Sigmoid colon (tissue), 6 donors: ENCODE measurements at regions not wholly inside any gene's neighbourhood (a gene's known extent, or its start where the extent isn't known, plus 50 kb on each side); places are given as distances from the start of the nearest gene placed in this dataset.
"Not testable (repeated sequence)": the region's sequence is repeated elsewhere in the genome, so short reads cannot be mapped to it uniquely, and the experiment has no call there.

Experiments used
- DNase-seq: peaks from one replicate; pipeline ENCODE4 v3.0.0-alpha.2; 2019
- H3K27ac ChIP-seq, 4 donors: fragments of 200-600 bp; sonication (generic); one replicate each; pipeline ENCODE4 v1.5.1; 2016 to 2019; ENCODE audit warnings: mild to moderate bottlenecking in 1 of 4
- H3K27me3 ChIP-seq, 3 donors: fragments of 200-600 bp; sonication (generic); one replicate each; pipeline ENCODE4 v1.5.1; 2019; ENCODE audit warnings: mild to moderate bottlenecking in 1 of 3
- H3K36me3 ChIP-seq, 4 donors: fragments of 200-600 bp; sonication (generic); one replicate each; pipeline ENCODE4 v1.5.1; 2016 to 2019
- H3K4me1 ChIP-seq, 4 donors: fragments of 200-600 bp; sonication (generic); one replicate each; pipeline ENCODE4 v1.5.1; 2017 to 2019
- H3K4me3 ChIP-seq, 4 donors: fragments of 200-600 bp; sonication (generic); one replicate each; pipeline ENCODE4 v1.5.1; 2017 to 2019; ENCODE audit warnings: mild to moderate bottlenecking in 2 of 4, moderate library complexity in 1 of 4
- H3K9me3 ChIP-seq, 4 donors: fragments of 200-600 bp in 3 of 4; sonication (generic) in 3 of 4; one replicate each; pipeline versions ENCODE4 v1.5.1 to v1.6.1; 2013 to 2019
- CTCF ChIP-seq, 4 experiments: fragments of 450-650 bp in 3 of 4; fragments of 200-600 bp in 1 of 4; IDR thresholded peaks; one replicate each; pipeline ENCODE4 v1.5.1; 2016 to 2019; ENCODE audit warnings: antibody characterized with exemption in 4 of 4, mild to moderate bottlenecking in 3 of 4, moderate library complexity in 2 of 4
- EP300 ChIP-seq, 4 donors: sonication (generic); formaldehyde crosslinking; IDR thresholded peaks; one replicate each; pipeline ENCODE4 v1.6.1; 2017; ENCODE audit warnings: antibody characterized with exemption in 4 of 4
- POLR2A ChIP-seq, 2 donors: fragments of 450-650 bp; IDR thresholded peaks; one replicate each; pipeline ENCODE4 v1.6.1; 2016; ENCODE audit warnings: antibody characterized with exemption in 2 of 2, mild to moderate bottlenecking in 2 of 2, moderate library complexity in 2 of 2
- POLR2AphosphoS5 ChIP-seq, 4 donors: sonication (generic); formaldehyde crosslinking; IDR thresholded peaks; one replicate each; pipeline ENCODE4 v1.6.1; 2017; ENCODE audit warnings: antibody characterized with exemption in 4 of 4
- WGBS, 2 donors: extraction: QIAGEN DNeasy Blood & Tissue Kit; methylation state at CpG; one replicate each; pipeline ENCODE4 v1.1.7; 2013; 5-methylcytosine and 5-hydroxymethylcytosine counted together
- intact Hi-C: fragments of 100-400 bp; cut with DNase I; formaldehyde crosslinking; loops from one replicate; pipeline ENCODE4 v1.15.1; 2023
- donor health status: healthy with polysubstance abuse.
- donor health status: healthy.

GRCh38 chr6:22173311-22173710 lies 123.5 kb downstream of the PRL start:
- TF ChIP-seq POLR2A (IDR thresholded peaks at IDR 0.05), result no peak
- no peak for TF ChIP-seq EP300 (IDR thresholded peaks at IDR 0.05)
- no peak for TF ChIP-seq POLR2AphosphoS5 (IDR thresholded peaks at IDR 0.05)
- TF ChIP-seq CTCF (IDR thresholded peaks at IDR 0.05), result no peak
- Histone ChIP-seq H3K4me3 (no peak overlapping the region), H3K27me3 (no peaks in the 10 kb centered on the region), H3K27ac (no peak overlapping the region), H3K9me3 (peaks cover 2 to 6% (median 4%) of the 10 kb centered on the region in 4 donors), H3K4me1 (no peaks in the 10 kb centered on the region), H3K36me3 (no peaks in the 10 kb centered on the region)
- intact Hi-C loops, result no loop called here
- DNase-seq, result no peak

- H3K27me3 ChIP-seq, DNase-seq, H3K36me3 ChIP-seq, H3K9me3 ChIP-seq, H3K27ac ChIP-seq, H3K4me1 ChIP-seq, intact Hi-C loops, H3K4me3 ChIP-seq: not testable (repeated sequence)
- 79 to 81% methylated on average over 20 of the region's 20 CpGs for WGBS, 2 donors
Measured at GRCh38 chr6:22180250-22180649, 116.6 kb downstream of the PRL start.

- intact Hi-C loops, result no loop called here
- H3K4me1 ChIP-seq, result no peaks in the 10 kb centered on the region
- H3K9me3 ChIP-seq, result peaks cover 0 to 4% (median 0%) of the 10 kb centered on the region in 4 donors
- DNase-seq, result no peak
- TF ChIP-seq POLR2AphosphoS5 (IDR thresholded peaks at IDR 0.05) (no peak), EP300 (IDR thresholded peaks at IDR 0.05) (no peak), CTCF (IDR thresholded peaks at IDR 0.05) (no peak), POLR2A (IDR thresholded peaks at IDR 0.05) (no peak)
- no peaks in the 10 kb centered on the region for H3K27me3 ChIP-seq
- H3K36me3 ChIP-seq, result peaks cover 0 to 10% (median 0%) of the 10 kb centered on the region in 4 donors
- no peak overlapping the region for H3K27ac ChIP-seq
- no peak overlapping the region for H3K4me3 ChIP-seq
Measured at GRCh38 chr6:22184371-22184770, 112.5 kb downstream of the PRL start.

- intact Hi-C loops, result no loop called here
- TF ChIP-seq EP300 (IDR thresholded peaks at IDR 0.05), result no peak
- TF ChIP-seq CTCF (IDR thresholded peaks at IDR 0.05), result no peak
- no peak for TF ChIP-seq POLR2A (IDR thresholded peaks at IDR 0.05)
- TF ChIP-seq POLR2AphosphoS5 (IDR thresholded peaks at IDR 0.05), result no peak
- no peak for DNase-seq
Measured at GRCh38 chr6:22189946-22190345, 106.9 kb downstream of the PRL start.

DNA sequence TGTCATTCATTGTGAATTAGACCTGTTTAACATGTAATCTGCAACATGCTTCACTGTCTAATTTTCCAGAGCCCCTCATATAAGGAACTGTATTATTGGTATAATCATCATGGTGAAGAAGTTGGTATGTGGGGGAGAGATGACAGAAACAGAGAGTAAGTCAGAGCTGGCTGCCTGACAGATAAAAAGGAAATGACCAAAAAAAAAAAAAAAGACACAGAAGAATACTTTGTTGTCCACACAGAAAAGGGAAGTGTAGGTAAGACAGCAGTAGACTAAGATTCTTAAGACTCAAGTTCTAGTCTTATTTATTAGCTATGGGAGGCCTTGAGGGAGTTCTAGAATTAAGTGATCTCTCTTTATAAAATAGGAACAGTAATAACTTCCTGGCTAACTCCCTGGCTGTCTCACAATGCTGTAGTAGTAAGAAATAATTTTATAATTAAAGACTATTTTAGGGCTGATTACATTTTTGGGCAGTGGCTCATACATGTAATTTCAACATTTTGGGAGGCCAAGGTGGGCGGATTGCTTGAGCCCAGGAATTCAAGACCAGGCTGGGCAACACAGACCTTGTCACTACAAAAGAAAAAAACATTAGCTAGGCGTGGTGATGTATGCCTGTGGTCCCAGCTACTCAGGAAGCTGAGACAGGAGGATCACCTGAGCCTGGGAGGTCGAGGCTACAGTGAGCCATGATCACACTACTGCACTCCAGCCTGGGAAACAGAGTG lies 102.5 kb downstream of the PRL start:
- WGBS, 2 donors, result 67 to 77% methylated on average over 3 of the region's 3 CpGs
- Histone ChIP-seq H3K27ac (no peak overlapping the region), H3K27me3 (no peaks in the 10 kb centered on the region), H3K36me3 (no peaks in the 10 kb centered on the region), H3K4me1 (no peaks in the 10 kb centered on the region), H3K9me3 (no peaks in the 10 kb centered on the region), H3K4me3 (no peak overlapping the region)
- intact Hi-C loops, result no loop called here
- no peak for TF ChIP-seq POLR2AphosphoS5 (IDR thresholded peaks at IDR 0.05)
- TF ChIP-seq EP300 (IDR thresholded peaks at IDR 0.05), result no peak
- TF ChIP-seq CTCF (IDR thresholded peaks at IDR 0.05), result no peak
- no peak for TF ChIP-seq POLR2A (IDR thresholded peaks at IDR 0.05)
- no peak for DNase-seq

More at GRCh38 chr6:22189946-22190345, 106.9 kb downstream of the PRL start:
- no peaks in the 10 kb centered on the region for H3K27me3 ChIP-seq
- 87 to 93% methylated on average over 6 of the region's 6 CpGs for WGBS, 2 donors
- H3K27ac ChIP-seq, result no peak overlapping the region
- no peaks in the 10 kb centered on the region for H3K36me3 ChIP-seq
- no peaks in the 10 kb centered on the region for H3K4me1 ChIP-seq
- no peaks in the 10 kb centered on the region for H3K9me3 ChIP-seq
- H3K4me3 ChIP-seq, result no peak overlapping the region
